Calu3 (cell line): ENCODE measurements at regions not wholly inside any gene's neighbourhood (a gene's known extent, or its start where the extent isn't known, plus 50 kb on each side); places are given as distances from the start of the nearest gene placed in this dataset.

ENCODE experiments used
- BruUV-seq: library from RNA; stranded (reverse); fragments of 400-500 nt; replicated peaks from 2 replicates; lab custom pipeline; 2021; lab: Mats Ljungman, UMichigan
- CTCF ChIA-PET: fragments of 300-600 bp; sonication (Branson Sonifier 250); formaldehyde crosslinking; loops from one replicate; lab custom pipeline; 2022; ENCODE audit warnings: antibody characterized with exemption; lab: Charles Lee
- DNase-seq: peaks from one replicate; pipeline ENCODE4 v3.0.0; 2022
- H3K27ac Mint-ChIP-seq: one replicate; pipeline ENCODE4 v1.8.0; 2022; ENCODE audit warnings: mixed read lengths; ENCODE audit not compliant: unreplicated experiment
- H3K27me3 Mint-ChIP-seq: one replicate; pipeline ENCODE4 v1.8.0; 2022; ENCODE audit warnings: mixed read lengths; ENCODE audit not compliant: unreplicated experiment
- H3K36me3 Mint-ChIP-seq: one replicate; pipeline ENCODE4 v1.8.0; 2022; ENCODE audit warnings: mild to moderate bottlenecking, moderate library complexity, mixed read lengths; ENCODE audit not compliant: insufficient read depth, unreplicated experiment
- H3K4me1 Mint-ChIP-seq: one replicate; pipeline ENCODE4 v1.8.0; 2022; ENCODE audit warnings: mild to moderate bottlenecking, low read depth, mixed read lengths; ENCODE audit not compliant: unreplicated experiment
- H3K4me3 Mint-ChIP-seq: one replicate; pipeline ENCODE4 v1.8.0; 2022; ENCODE audit warnings: mild to moderate bottlenecking, low read depth, moderate library complexity, mixed read lengths; ENCODE audit not compliant: unreplicated experiment
- H3K9me3 Mint-ChIP-seq: one replicate; pipeline ENCODE4 v1.8.0; 2022; ENCODE audit warnings: low read depth, mixed read lengths; ENCODE audit not compliant: unreplicated experiment
- intact Hi-C: fragments of 100-400 bp; cut with micrococcal nuclease; formaldehyde crosslinking; loops from one replicate; pipeline ENCODE4 v1.10.0; 2022; ENCODE audit not compliant: unreplicated experiment
- TF ChIP-seq, protein P1 (sequence below): fragments of 200-600 bp; IDR thresholded peaks from one replicate; pipeline ENCODE4 v1.8.0; 2022; ENCODE audit warnings: antibody characterized with exemption; ENCODE audit not compliant: unreplicated experiment

DNA sequence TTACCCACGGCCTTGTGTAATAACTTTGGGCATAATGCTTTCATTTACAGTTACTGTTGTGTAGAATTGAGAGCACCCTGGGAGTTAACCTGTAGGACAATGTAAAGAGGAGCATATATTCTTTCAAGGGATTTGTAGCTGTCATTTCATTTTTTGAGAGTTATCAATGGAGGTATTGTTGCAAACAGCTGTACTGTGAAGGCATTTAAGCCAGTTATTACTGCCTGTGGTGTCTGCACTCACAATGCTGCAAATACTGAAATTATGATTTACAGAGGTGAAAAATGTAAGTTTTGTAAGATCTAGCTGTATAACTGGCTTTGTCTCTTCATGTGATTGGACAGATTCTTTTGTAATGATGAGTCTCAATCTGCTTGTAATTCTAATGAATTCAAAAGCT, 131.5 kb upstream of the FAT1 start:
- intact Hi-C loops, result no loop called here
- H3K9me3 Mint-ChIP-seq, result no peaks in the 10 kb centered on the region
- no peak for DNase-seq
- CTCF ChIA-PET, result interaction anchor here (0.5 kb wide), 1 partner anchor 462 kb away, joined by 4 read pairs; no protein-coding TSS in a partner anchor
- H3K27ac Mint-ChIP-seq, result no peak overlapping the region
- TF ChIP-seq, protein P1, sequence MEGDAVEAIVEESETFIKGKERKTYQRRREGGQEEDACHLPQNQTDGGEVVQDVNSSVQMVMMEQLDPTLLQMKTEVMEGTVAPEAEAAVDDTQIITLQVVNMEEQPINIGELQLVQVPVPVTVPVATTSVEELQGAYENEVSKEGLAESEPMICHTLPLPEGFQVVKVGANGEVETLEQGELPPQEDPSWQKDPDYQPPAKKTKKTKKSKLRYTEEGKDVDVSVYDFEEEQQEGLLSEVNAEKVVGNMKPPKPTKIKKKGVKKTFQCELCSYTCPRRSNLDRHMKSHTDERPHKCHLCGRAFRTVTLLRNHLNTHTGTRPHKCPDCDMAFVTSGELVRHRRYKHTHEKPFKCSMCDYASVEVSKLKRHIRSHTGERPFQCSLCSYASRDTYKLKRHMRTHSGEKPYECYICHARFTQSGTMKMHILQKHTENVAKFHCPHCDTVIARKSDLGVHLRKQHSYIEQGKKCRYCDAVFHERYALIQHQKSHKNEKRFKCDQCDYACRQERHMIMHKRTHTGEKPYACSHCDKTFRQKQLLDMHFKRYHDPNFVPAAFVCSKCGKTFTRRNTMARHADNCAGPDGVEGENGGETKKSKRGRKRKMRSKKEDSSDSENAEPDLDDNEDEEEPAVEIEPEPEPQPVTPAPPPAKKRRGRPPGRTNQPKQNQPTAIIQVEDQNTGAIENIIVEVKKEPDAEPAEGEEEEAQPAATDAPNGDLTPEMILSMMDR, result no peak
- no peak overlapping the region for H3K4me3 Mint-ChIP-seq
- no peaks in the 10 kb centered on the region for H3K4me1 Mint-ChIP-seq
- no TSS peak for BruUV-seq
- no peaks in the 10 kb centered on the region for H3K27me3 Mint-ChIP-seq
- H3K36me3 Mint-ChIP-seq, result no peaks in the 10 kb centered on the region

DNA sequence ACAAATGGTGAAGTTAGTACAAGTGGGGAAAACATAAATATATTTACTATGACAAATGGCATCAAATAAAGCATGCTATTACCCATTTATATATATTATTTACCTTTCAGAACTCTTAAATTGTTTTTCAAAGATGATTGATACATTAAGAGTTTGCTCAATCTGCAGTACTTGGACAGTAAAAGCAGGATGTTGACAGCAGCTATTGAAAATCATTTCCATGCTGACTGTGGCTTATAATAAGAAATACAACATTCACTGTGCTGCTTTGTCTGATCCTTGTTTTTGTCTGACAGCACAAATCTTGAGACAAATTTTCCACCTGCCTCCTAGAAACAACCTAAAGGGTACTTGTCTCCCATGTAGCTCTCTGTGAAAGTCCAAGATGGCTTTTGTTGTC, 134.1 kb upstream of the FAT1 start:
- intact Hi-C loops, result no loop called here
- no peak overlapping the region for H3K4me3 Mint-ChIP-seq
- no TSS peak for BruUV-seq
- no peaks in the 10 kb centered on the region for H3K36me3 Mint-ChIP-seq
- H3K4me1 Mint-ChIP-seq, result no peaks in the 10 kb centered on the region
- CTCF ChIA-PET, result no interaction called here
- H3K27me3 Mint-ChIP-seq, result no peaks in the 10 kb centered on the region
- H3K27ac Mint-ChIP-seq, result no peak overlapping the region
- no peak for DNase-seq
- TF ChIP-seq, protein P1, result no peak
- H3K9me3 Mint-ChIP-seq, result no peaks in the 10 kb centered on the region

GRCh38 chr4:186858355-186858754, 134.7 kb upstream of the FAT1 start:
- no TSS peak for BruUV-seq

GRCh38 chr4:186859420-186859819, 135.8 kb upstream of the FAT1 start:
- intact Hi-C loops, result no loop called here
- H3K4me1 Mint-ChIP-seq, result no peaks in the 10 kb centered on the region
- DNase-seq, result no peak
- no peaks in the 10 kb centered on the region for H3K27me3 Mint-ChIP-seq
- CTCF ChIA-PET, result no interaction called here
- BruUV-seq, result no TSS peak
- TF ChIP-seq, protein P1, result no peak
- H3K36me3 Mint-ChIP-seq, result no peaks in the 10 kb centered on the region
- no peak overlapping the region for H3K4me3 Mint-ChIP-seq
- H3K27ac Mint-ChIP-seq, result no peak overlapping the region
- H3K9me3 Mint-ChIP-seq, result no peaks in the 10 kb centered on the region

More at GRCh38 chr4:186858355-186858754, 134.7 kb upstream of the FAT1 start:
- intact Hi-C loops, result no loop called here
- H3K4me1 Mint-ChIP-seq, result no peaks in the 10 kb centered on the region
- H3K9me3 Mint-ChIP-seq, result no peaks in the 10 kb centered on the region
- no peak overlapping the region for H3K27ac Mint-ChIP-seq
- CTCF ChIA-PET, result no interaction called here
- no peak for DNase-seq
- TF ChIP-seq, protein P1, result no peak
- no peaks in the 10 kb centered on the region for H3K27me3 Mint-ChIP-seq
- H3K4me3 Mint-ChIP-seq, result no peak overlapping the region
- H3K36me3 Mint-ChIP-seq, result no peaks in the 10 kb centered on the region
